HEK293 (cell line): ENCODE measurements at regions not wholly inside any gene's neighbourhood (a gene's known extent, or its start where the extent isn't known, plus 50 kb on each side); places are given as distances from the start of the nearest gene placed in this dataset.

Experiments used
- CTCF ChIA-PET: fragments of 350-600 bp; formaldehyde crosslinking; extraction: SDS; loops from one replicate; lab custom pipeline; 2021; ENCODE audit warnings: antibody characterized with exemption; lab: Yijun Ruan, JAX
- POLR2A ChIA-PET: fragments of 300-600 bp; formaldehyde crosslinking; extraction: SDS; loops from one replicate; lab custom pipeline; 2020; ENCODE audit warnings: antibody characterized with exemption, inconsistent platforms; lab: Yijun Ruan, JAX
- H3K27ac ChIP-seq: fragments of 200-500 bp; sonication (Bioruptor generic); 2 replicates; pipeline ENCODE4 v1.5.1; 2014; ENCODE audit warnings: low read depth, low read length, control low read depth, inconsistent platforms; ENCODE audit errors: extremely low read depth
- H3K36me3 ChIP-seq, 2 experiments: fragments of 200-500 bp in 1 of 2; sonication (Bioruptor generic) in 1 of 2; 1 replicate in 1 of 2; 2 replicates in 1 of 2; pipeline ENCODE4 v1.5.1; 2014 to 2017; ENCODE audit warnings: inconsistent platforms in 2 of 2, low read length in 2 of 2; ENCODE audit not compliant: control insufficient read depth in 2 of 2, insufficient read depth in 1 of 2
- H3K4me1 ChIP-seq: fragments of 200-500 bp; sonication (Bioruptor generic); 2 replicates; pipeline ENCODE4 v1.5.1; 2014; ENCODE audit warnings: mild to moderate bottlenecking, low read length, inconsistent platforms; ENCODE audit not compliant: control insufficient read depth, insufficient read depth
- H3K4me3 ChIP-seq: 2 replicates; pipeline ENCODE4 v1.5.1; 2011; ENCODE audit warnings: low read depth, mild to moderate bottlenecking, control low read depth, low read length, moderate library complexity
- H3K9me3 ChIP-seq: fragments of 200-500 bp; sonication (Bioruptor generic); 2 replicates; pipeline ENCODE4 v1.5.1; 2014; ENCODE audit warnings: low read depth, low read length, inconsistent platforms; ENCODE audit not compliant: control insufficient read depth, insufficient read depth
- GLIS1 ChIP-seq: fragments of 450-650 bp; formaldehyde crosslinking; IDR thresholded peaks from 2 replicates; pipeline ENCODE4 v1.5.1; 2016; ENCODE audit warnings: missing biosample characterization, missing genetic modification characterization
- HOXA7 ChIP-seq: sonication (generic); formaldehyde crosslinking; IDR thresholded peaks from 2 replicates; pipeline ENCODE4 v1.8.1; 2022; ENCODE audit warnings: missing genetic modification reagents, borderline replicate concordance
- KLF1 ChIP-seq: fragments of 450-650 bp; formaldehyde crosslinking; IDR thresholded peaks from 2 replicates; pipeline ENCODE4 v1.5.1; 2016; ENCODE audit warnings: missing biosample characterization, missing genetic modification characterization
- KLF7 ChIP-seq: fragments of 450-650 bp; formaldehyde crosslinking; IDR thresholded peaks from 2 replicates; pipeline ENCODE4 v1.5.1; 2016; ENCODE audit warnings: missing biosample characterization, missing genetic modification characterization, borderline replicate concordance
- MZF1 ChIP-seq: fragments of 450-650 bp; formaldehyde crosslinking; IDR thresholded peaks from 2 replicates; pipeline ENCODE4 v1.5.1; 2017; ENCODE audit warnings: missing biosample characterization, missing genetic modification characterization, borderline replicate concordance
- SP2 ChIP-seq: fragments of 450-650 bp; formaldehyde crosslinking; IDR thresholded peaks from 2 replicates; pipeline ENCODE4 v1.5.1; 2016; ENCODE audit warnings: missing biosample characterization, missing genetic modification characterization
- TRIM28 ChIP-seq: IDR thresholded peaks from 2 replicates; pipeline ENCODE4 v1.6.1; 2011; ENCODE audit warnings: low read length, control low read depth, borderline replicate concordance
- ZNF10 ChIP-seq: fragments of 450-650 bp; formaldehyde crosslinking; IDR thresholded peaks from 2 replicates; pipeline ENCODE4 v1.5.1; 2017; ENCODE audit warnings: missing biosample characterization, missing genetic modification characterization
- ZNF114 ChIP-seq: fragments of 450-650 bp; formaldehyde crosslinking; IDR thresholded peaks from 2 replicates; pipeline ENCODE4 v1.5.0; 2017; ENCODE audit warnings: missing biosample characterization, missing genetic modification characterization
- ZNF214 ChIP-seq: fragments of 450-650 bp; formaldehyde crosslinking; IDR thresholded peaks from 2 replicates; pipeline ENCODE4 v1.5.1; 2017; ENCODE audit warnings: missing biosample characterization, mild to moderate bottlenecking, missing genetic modification characterization, borderline replicate concordance
- ZNF426 ChIP-seq: fragments of 450-650 bp; formaldehyde crosslinking; IDR thresholded peaks from 2 replicates; pipeline ENCODE4 v1.5.1; 2017; ENCODE audit warnings: missing biosample characterization, missing genetic modification characterization, mild to moderate bottlenecking, inconsistent platforms, moderate library complexity
- ZNF473 ChIP-seq: fragments of 450-650 bp; formaldehyde crosslinking; IDR thresholded peaks from 2 replicates; pipeline ENCODE4 v1.5.1; 2017; ENCODE audit warnings: missing biosample characterization, missing genetic modification characterization
- ZNF530 ChIP-seq: fragments of 450-650 bp; formaldehyde crosslinking; IDR thresholded peaks from 2 replicates; pipeline ENCODE4 v1.5.1; 2016; ENCODE audit warnings: low read depth, missing biosample characterization, missing genetic modification characterization
- ZNF585B ChIP-seq: fragments of 450-650 bp; formaldehyde crosslinking; IDR thresholded peaks from 2 replicates; pipeline ENCODE4 v1.5.1; 2016; ENCODE audit warnings: missing biosample characterization, missing genetic modification characterization
- ZNF610 ChIP-seq: fragments of 450-650 bp; formaldehyde crosslinking; IDR thresholded peaks from 2 replicates; pipeline ENCODE4 v1.5.1; 2016; ENCODE audit warnings: missing biosample characterization, missing genetic modification characterization, borderline replicate concordance
- ZNF629 ChIP-seq: fragments of 450-650 bp; formaldehyde crosslinking; IDR thresholded peaks from 2 replicates; pipeline ENCODE4 v1.5.1; 2017; ENCODE audit warnings: missing biosample characterization, missing genetic modification characterization
- TF ChIP-seq, protein P1 (sequence below): fragments of 450-650 bp; formaldehyde crosslinking; IDR thresholded peaks from 2 replicates; pipeline ENCODE4 v1.5.1; 2016; ENCODE audit warnings: missing biosample characterization, missing genetic modification characterization
- TF ChIP-seq, protein P2 (sequence below): fragments of 450-650 bp; formaldehyde crosslinking; IDR thresholded peaks from 2 replicates; pipeline ENCODE4 v1.5.1; 2016; ENCODE audit warnings: missing biosample characterization, missing genetic modification characterization
- TF ChIP-seq, protein P3 (sequence below): fragments of 450-650 bp; formaldehyde crosslinking; IDR thresholded peaks from 2 replicates; pipeline ENCODE4 v1.5.1; 2016; ENCODE audit warnings: missing biosample characterization, missing genetic modification characterization
- TF ChIP-seq, protein P4 (sequence below): fragments of 450-650 bp; formaldehyde crosslinking; IDR thresholded peaks from 2 replicates; pipeline ENCODE4 v1.5.1; 2016; ENCODE audit warnings: missing biosample characterization, missing genetic modification characterization
- TF ChIP-seq, protein P5 (sequence below): fragments of 450-650 bp; formaldehyde crosslinking; IDR thresholded peaks from 2 replicates; pipeline ENCODE4 v1.5.1; 2016; ENCODE audit warnings: missing biosample characterization, missing genetic modification characterization, borderline replicate concordance

DNA sequence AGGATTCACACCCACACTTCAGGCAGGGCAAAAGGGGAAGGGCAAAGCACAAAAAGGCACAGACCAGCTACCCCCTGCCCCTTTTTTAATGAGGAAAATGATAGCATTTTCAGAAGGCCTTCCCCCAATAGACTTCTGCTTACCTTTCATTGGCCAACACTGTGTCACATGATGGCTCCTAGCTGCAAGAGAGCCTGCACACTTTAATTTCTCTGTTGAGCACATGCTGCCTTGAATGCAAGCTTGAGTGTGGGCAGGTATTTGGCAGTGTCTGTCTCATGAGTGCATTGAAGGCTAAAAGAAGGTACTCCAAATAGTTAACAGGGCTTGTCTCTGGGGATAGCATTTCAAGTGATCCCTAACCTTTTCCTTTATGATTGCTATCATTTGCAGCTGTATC is 175.4 kb upstream of the NFE2L3 start:
- no peaks in the 10 kb centered on the region for H3K9me3 ChIP-seq
- H3K4me1 ChIP-seq = no peaks in the 10 kb centered on the region
- POLR2A ChIA-PET = no interaction called here
- H3K4me3 ChIP-seq = no peak overlapping the region
- H3K27ac ChIP-seq = no peak overlapping the region
- CTCF ChIA-PET = interaction anchor here (0.6 to 0.7 kb wide), 2 partner anchors 12 to 394 kb away, joined by 3 to 4 read pairs; no protein-coding TSS in a partner anchor
- TF ChIP-seq KLF1 (tag by site-specific recombination) (no peak), TRIM28 (peak; percentile 46; the same call in 1 of the 2 replicates), ZNF473 (tag by site-specific recombination) (no peak)
- H3K36me3 ChIP-seq = no peaks in the 10 kb centered on the region

DNA sequence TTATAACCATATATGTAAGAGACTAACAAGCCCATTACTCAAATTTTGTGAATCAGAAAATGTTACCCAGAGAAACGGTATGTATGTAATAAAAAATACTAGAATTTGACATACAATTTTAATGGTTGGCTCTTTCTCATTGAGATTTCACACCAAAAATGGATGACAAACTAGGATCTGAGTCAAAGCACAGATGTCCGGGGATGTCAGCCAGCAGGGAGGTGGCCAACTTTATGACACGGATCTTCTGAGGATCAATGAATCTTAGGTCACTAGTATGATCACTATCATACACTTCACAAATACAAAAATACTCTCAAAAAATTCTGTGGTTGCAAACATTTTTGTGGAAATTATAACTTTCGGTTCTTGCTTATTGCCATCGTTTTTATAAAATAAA is 173.5 kb upstream of the NFE2L3 start:
- no peaks in the 10 kb centered on the region for H3K36me3 ChIP-seq
- H3K4me1 ChIP-seq = no peaks in the 10 kb centered on the region
- H3K4me3 ChIP-seq = no peak overlapping the region
- no peak overlapping the region for H3K27ac ChIP-seq
- TF ChIP-seq ZNF10 (tag by site-specific recombination) (no peak), ZNF530 (tag by site-specific recombination) (no peak), ZNF629 (no peak), MZF1 (tag by site-specific recombination) (no peak), ZNF214 (no peak), ZNF426 (no peak), GLIS1 (tag by site-specific recombination) (no peak), SP2 (no peak), ZNF610 (no peak), KLF7 (tag by site-specific recombination) (no peak), ZNF114 (tag by site-specific recombination) (no peak), ZNF585B (tag by site-specific recombination) (no peak), HOXA7 (CRISPR knock-in tag) (no peak)
- TF ChIP-seq, protein P1, sequence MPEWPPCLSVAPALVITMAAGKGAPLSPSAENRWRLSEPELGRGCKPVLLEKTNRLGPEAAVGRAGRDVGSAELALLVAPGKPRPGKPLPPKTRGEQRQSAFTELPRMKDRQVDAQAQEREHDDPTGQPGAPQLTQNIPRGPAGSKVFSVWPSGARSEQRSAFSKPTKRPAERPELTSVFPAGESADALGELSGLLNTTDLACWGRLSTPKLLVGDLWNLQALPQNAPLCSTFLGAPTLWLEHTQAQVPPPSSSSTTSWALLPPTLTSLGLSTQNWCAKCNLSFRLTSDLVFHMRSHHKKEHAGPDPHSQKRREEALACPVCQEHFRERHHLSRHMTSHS (tag by site-specific recombination) = no peak
- TF ChIP-seq, protein P2, sequence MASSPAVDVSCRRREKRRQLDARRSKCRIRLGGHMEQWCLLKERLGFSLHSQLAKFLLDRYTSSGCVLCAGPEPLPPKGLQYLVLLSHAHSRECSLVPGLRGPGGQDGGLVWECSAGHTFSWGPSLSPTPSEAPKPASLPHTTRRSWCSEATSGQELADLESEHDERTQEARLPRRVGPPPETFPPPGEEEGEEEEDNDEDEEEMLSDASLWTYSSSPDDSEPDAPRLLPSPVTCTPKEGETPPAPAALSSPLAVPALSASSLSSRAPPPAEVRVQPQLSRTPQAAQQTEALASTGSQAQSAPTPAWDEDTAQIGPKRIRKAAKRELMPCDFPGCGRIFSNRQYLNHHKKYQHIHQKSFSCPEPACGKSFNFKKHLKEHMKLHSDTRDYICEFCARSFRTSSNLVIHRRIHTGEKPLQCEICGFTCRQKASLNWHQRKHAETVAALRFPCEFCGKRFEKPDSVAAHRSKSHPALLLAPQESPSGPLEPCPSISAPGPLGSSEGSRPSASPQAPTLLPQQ (tag by site-specific recombination) = no peak
- TF ChIP-seq, protein P3, sequence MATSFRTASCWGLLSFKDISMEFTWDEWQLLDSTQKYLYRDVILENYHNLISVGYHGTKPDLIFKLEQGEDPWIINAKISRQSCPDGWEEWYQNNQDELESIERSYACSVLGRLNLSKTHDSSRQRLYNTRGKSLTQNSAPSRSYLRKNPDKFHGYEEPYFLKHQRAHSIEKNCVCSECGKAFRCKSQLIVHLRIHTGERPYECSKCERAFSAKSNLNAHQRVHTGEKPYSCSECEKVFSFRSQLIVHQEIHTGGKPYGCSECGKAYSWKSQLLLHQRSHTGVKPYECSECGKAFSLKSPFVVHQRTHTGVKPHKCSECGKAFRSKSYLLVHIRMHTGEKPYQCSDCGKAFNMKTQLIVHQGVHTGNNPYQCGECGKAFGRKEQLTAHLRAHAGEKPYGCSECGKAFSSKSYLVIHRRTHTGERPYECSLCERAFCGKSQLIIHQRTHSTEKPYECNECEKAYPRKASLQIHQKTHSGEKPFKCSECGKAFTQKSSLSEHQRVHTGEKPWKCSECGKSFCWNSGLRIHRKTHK = no peak
- TF ChIP-seq, protein P4, sequence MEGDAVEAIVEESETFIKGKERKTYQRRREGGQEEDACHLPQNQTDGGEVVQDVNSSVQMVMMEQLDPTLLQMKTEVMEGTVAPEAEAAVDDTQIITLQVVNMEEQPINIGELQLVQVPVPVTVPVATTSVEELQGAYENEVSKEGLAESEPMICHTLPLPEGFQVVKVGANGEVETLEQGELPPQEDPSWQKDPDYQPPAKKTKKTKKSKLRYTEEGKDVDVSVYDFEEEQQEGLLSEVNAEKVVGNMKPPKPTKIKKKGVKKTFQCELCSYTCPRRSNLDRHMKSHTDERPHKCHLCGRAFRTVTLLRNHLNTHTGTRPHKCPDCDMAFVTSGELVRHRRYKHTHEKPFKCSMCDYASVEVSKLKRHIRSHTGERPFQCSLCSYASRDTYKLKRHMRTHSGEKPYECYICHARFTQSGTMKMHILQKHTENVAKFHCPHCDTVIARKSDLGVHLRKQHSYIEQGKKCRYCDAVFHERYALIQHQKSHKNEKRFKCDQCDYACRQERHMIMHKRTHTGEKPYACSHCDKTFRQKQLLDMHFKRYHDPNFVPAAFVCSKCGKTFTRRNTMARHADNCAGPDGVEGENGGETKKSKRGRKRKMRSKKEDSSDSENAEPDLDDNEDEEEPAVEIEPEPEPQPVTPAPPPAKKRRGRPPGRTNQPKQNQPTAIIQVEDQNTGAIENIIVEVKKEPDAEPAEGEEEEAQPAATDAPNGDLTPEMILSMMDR (tag by site-specific recombination) = no peak
- TF ChIP-seq, protein P5, sequence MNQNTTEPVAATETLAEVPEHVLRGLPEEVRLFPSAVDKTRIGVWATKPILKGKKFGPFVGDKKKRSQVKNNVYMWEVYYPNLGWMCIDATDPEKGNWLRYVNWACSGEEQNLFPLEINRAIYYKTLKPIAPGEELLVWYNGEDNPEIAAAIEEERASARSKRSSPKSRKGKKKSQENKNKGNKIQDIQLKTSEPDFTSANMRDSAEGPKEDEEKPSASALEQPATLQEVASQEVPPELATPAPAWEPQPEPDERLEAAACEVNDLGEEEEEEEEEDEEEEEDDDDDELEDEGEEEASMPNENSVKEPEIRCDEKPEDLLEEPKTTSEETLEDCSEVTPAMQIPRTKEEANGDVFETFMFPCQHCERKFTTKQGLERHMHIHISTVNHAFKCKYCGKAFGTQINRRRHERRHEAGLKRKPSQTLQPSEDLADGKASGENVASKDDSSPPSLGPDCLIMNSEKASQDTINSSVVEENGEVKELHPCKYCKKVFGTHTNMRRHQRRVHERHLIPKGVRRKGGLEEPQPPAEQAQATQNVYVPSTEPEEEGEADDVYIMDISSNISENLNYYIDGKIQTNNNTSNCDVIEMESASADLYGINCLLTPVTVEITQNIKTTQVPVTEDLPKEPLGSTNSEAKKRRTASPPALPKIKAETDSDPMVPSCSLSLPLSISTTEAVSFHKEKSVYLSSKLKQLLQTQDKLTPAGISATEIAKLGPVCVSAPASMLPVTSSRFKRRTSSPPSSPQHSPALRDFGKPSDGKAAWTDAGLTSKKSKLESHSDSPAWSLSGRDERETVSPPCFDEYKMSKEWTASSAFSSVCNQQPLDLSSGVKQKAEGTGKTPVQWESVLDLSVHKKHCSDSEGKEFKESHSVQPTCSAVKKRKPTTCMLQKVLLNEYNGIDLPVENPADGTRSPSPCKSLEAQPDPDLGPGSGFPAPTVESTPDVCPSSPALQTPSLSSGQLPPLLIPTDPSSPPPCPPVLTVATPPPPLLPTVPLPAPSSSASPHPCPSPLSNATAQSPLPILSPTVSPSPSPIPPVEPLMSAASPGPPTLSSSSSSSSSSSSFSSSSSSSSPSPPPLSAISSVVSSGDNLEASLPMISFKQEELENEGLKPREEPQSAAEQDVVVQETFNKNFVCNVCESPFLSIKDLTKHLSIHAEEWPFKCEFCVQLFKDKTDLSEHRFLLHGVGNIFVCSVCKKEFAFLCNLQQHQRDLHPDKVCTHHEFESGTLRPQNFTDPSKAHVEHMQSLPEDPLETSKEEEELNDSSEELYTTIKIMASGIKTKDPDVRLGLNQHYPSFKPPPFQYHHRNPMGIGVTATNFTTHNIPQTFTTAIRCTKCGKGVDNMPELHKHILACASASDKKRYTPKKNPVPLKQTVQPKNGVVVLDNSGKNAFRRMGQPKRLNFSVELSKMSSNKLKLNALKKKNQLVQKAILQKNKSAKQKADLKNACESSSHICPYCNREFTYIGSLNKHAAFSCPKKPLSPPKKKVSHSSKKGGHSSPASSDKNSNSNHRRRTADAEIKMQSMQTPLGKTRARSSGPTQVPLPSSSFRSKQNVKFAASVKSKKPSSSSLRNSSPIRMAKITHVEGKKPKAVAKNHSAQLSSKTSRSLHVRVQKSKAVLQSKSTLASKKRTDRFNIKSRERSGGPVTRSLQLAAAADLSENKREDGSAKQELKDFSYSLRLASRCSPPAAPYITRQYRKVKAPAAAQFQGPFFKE = no peak
- H3K9me3 ChIP-seq = no peaks in the 10 kb centered on the region
- POLR2A ChIA-PET = no interaction called here
- CTCF ChIA-PET = interaction anchor here (0.8 kb wide), 1 partner anchor 112 kb away, joined by 4 read pairs; no protein-coding TSS in a partner anchor
